ENCODE measurements at regions not wholly inside any gene's neighbourhood (a gene's known extent, or its start where the extent isn't known, plus 50 kb on each side); places are given as distances from the start of the nearest gene placed in this dataset.

DNA sequence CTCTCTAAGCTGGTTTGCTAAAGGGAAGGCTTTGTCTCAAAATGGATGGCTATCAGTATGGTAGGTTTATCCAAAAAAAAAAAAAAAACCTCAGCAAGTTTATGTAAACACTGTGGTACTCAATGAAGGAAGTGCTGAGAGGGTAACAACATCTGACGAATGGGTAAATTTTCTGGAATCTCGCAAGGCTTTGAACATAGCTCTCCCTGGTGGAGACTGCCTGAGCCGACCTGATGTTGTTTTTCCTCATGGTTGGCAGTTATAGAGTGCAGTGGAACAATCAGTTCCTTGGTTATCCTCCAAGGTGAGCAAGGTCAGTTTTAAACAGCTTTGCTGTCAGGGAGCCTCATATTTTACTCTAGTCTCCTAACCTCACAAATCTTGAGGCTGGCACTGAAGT is 94.6 kb downstream of the ZPLD1 start:
- no peak for DNase-seq (ENCODE audit: low read depth in 1 of 2, low spot score in 1 of 2)

- DNase-seq (ENCODE audit: low read depth in 1 of 2, low spot score in 1 of 2) = no peak
Measured at GRCh38 chr3:102530415-102531181, 95.8 kb downstream of the ZPLD1 start.

GRCh38 chr3:102531686-102532085 is 96.9 kb downstream of the ZPLD1 start:
- DNase-seq (ENCODE audit: low read depth in 1 of 2, low spot score in 1 of 2) = no peak

GRCh38 chr3:102532901-102533300 is 98.1 kb downstream of the ZPLD1 start:
- DNase-seq (ENCODE audit: low read depth in 1 of 2, low spot score in 1 of 2) = no peak

DNA sequence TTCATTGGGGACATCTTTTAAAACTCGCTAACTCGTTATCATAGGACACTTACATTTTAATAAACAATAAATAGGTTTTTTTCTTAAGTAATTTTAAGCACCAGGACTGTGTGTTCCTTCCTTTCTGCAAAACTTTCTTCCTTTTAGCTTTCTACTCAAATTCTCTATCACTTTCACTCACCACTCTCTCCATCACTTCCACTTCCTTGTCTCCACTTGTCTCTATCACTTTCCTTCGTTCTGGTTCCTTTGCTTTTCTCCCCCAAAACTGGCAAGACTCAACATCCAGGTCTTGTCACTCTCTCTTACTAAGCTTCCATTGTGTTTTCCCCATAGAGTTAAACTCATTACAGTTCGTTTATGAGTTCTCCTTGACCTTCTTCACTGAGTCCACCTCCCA is 99.0 kb downstream of the ZPLD1 start:
- no peak for DNase-seq (ENCODE audit: low read depth in 1 of 2, low spot score in 1 of 2)

DNA sequence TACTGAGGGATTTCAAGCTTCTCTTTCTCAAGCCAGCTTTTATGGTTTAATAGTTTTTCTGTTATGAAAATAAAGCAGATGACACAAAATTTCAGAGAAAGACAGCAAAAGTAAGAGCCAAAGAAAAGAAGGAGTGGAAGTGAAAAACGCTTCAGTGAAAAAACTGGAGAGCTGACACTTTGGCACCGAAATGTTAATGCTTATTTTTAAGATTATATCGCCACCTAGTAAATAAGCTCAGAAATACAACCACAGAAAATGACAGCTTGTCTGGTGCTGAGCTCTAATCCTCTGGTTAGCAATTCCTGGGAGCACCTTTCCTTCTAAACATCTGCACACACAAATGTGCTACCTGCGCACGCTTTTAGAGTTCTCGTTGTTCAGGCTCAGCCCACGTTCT is 101.6 kb downstream of the ZPLD1 start:
- no peak for DNase-seq (ENCODE audit: low read depth in 1 of 2, low spot score in 1 of 2)

- no peak for DNase-seq (ENCODE audit: low read depth in 1 of 2, low spot score in 1 of 2)
Measured at GRCh38 chr3:102537123-102537522, 102.3 kb downstream of the ZPLD1 start.

- DNase-seq (ENCODE audit: low read depth in 1 of 2, low spot score in 1 of 2) = no peak
Measured at GRCh38 chr3:102544741-102545140, 109.9 kb downstream of the ZPLD1 start.

GRCh38 chr3:102545276-102545675 is 110.5 kb downstream of the ZPLD1 start:
- no peak for DNase-seq (ENCODE audit: low read depth in 1 of 2, low spot score in 1 of 2)

GRCh38 chr3:102553876-102554275 is 119.1 kb downstream of the ZPLD1 start:
- no peak for DNase-seq (ENCODE audit: low read depth in 1 of 2, low spot score in 1 of 2)

GRCh38 chr3:102570511-102570910 is 135.7 kb downstream of the ZPLD1 start:
- DNase-seq (ENCODE audit: low read depth in 1 of 2, low spot score in 1 of 2) = no peak

- no peak for DNase-seq (ENCODE audit: low read depth in 1 of 2, low spot score in 1 of 2)
Measured at GRCh38 chr3:102571006-102571405, 136.2 kb downstream of the ZPLD1 start.

GRCh38 chr3:102571720-102572384 is 137.0 kb downstream of the ZPLD1 start:
- DNase-seq (ENCODE audit: low read depth in 1 of 2, low spot score in 1 of 2) = no peak

DNA sequence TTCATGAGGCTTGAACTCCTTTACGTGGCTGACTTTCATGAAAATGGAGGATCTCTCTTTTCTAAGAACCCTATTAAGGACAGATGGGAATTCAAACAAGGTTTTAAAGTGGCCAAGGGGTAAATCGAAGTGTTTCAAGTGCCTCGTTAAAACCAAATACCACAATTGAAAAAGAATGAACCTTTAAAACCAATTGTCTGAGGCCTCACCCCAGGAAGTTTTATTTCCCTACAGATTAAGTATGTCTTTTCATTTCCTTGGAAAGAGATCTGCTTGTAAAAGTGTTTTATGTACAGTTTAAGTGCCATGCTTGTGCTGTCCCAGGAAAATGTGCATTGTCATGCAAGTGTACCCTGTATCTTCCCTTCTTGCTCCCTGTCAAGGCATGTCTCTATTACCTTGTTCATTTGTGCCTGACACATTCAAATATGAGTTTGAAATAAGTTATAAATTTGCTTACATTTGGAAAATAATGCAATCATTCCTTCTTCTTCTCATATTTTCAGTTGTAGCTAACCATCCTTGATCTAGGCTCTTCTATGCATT is 138.7 kb downstream of the ZPLD1 start:
- DNase-seq (ENCODE audit: low read depth in 1 of 2, low spot score in 1 of 2) = no peak

DNA sequence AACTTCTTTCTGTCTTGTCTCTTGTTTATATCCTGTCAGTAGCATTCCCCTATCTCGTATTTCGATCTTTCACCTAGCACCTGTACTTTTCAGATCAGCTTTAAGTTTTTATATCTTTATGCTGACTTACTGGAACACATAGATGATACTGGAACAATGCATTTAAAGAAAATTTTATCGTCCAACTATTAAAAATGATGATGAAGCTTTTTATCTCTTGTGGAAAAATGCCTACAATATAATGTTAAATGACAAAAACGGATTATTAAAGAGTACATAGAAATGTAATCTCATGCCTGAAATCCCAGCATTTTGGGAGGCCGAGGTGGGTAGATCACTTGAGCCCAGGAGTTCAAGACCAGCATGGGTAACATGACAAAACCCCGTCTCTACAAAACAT is 139.5 kb downstream of the ZPLD1 start:
- DNase-seq (ENCODE audit: low read depth in 1 of 2, low spot score in 1 of 2) = no peak

DNA sequence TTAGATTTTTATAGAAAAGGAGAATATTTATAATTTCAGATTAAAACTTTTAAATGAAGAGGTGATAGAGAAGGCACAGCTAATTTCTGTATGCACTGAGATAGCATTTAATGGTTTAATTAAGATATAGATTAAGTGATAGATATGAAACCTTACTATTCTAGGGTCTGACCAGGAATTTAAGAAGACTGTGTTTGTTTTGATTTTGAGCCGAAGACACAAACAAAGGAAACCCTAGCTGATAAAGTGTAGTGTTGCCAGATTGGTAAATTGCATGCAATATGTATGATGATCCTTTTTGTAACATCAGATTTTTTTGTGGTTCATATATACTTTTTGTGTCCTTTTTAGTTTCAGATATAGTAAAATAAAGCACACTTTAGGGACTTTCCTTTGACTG is 141.8 kb downstream of the ZPLD1 start:
- no peak for DNase-seq (ENCODE audit: low read depth in 1 of 2, low spot score in 1 of 2)

GRCh38 chr3:102577082-102577789 is 142.4 kb downstream of the ZPLD1 start:
- no peak for DNase-seq (ENCODE audit: low read depth in 1 of 2, low spot score in 1 of 2)

DNA sequence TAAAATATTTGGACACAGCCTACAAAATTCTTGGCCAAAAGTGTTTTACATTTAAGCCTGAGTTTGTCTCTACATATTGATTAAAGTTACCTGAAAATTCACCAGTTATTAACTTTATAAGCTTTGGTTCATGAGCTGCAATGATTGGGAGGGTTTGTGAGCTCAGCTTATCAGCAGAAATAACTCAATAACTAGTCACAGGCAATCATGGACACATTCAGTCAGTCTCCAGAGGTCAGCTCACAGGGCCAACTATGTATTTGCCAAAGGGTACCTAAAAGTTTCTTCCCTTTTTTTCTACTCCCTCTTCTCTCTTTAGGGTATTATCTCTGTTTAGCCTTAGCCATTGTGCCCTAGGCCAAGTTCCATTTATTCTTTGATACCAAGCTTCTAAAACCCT is 145.9 kb downstream of the ZPLD1 start:
- no peak for DNase-seq (ENCODE audit: low read depth in 1 of 2, low spot score in 1 of 2)

GRCh38 chr3:102586485-102586884 is 151.7 kb downstream of the ZPLD1 start:
- no peak for DNase-seq (ENCODE audit: low read depth in 1 of 2, low spot score in 1 of 2)

- DNase-seq (ENCODE audit: low read depth in 1 of 2, low spot score in 1 of 2) = no peak
Measured at GRCh38 chr3:102593812-102594602, 159.2 kb downstream of the ZPLD1 start.

- DNase-seq (ENCODE audit: low read depth in 1 of 2, low spot score in 1 of 2) = no peak
Measured at GRCh38 chr3:102595057-102595456, 160.2 kb downstream of the ZPLD1 start.

Data from stimulated activated CD4-positive, alpha-beta T cell treated with anti-CD3 and anti-CD28 coated beads, Interleukin-15, amount 100 ng/mL, for 1 hour (primary cell).